ENCODE measurements at regions not wholly inside any gene's neighbourhood (a gene's known extent, or its start where the extent isn't known, plus 50 kb on each side); places are given as distances from the start of the nearest gene placed in this dataset.

DNA sequence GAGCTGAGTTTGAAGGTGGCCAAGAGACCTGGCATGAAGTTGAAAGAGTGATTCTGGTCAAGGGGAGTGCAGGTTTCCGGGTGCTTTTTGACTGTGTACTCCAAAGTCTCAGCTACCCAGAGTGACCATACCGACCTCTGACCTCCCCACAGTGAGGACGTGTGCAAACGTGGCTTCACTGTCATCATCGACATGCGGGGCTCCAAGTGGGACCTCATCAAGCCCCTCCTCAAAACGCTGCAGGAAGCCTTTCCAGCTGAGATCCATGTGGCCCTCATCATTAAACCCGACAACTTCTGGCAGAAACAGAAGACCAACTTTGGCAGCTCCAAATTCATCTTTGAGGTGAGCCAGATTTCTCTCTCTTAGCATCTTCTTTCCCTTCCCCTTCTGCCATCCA, 272.4 kb upstream of the ROPN1 start:
- 91% methylated on average over 8 of the region's 8 CpGs for WGBS
- Histone ChIP-seq H3K27ac (ENCODE audit: low read depth, low read length) (no peak overlapping the region), H3K4me3 (ENCODE audit: low read length) (no peak overlapping the region), H3K27me3 (ENCODE audit: insufficient read depth, low read length) (no peaks in the 10 kb centered on the region), H3K4me1 (ENCODE audit: insufficient read depth, low read length) (peaks cover 18% of the 10 kb centered on the region; the same call in 1 of the 2 replicates), H3K36me3 (ENCODE audit: insufficient read depth, low read length) (no peaks in the 10 kb centered on the region), H3K9me3 (ENCODE audit: insufficient read depth, low read depth, low read length) (no peaks in the 10 kb centered on the region), H3K9ac (ENCODE audit: low read depth, low read length) (no peak overlapping the region)

DNA sequence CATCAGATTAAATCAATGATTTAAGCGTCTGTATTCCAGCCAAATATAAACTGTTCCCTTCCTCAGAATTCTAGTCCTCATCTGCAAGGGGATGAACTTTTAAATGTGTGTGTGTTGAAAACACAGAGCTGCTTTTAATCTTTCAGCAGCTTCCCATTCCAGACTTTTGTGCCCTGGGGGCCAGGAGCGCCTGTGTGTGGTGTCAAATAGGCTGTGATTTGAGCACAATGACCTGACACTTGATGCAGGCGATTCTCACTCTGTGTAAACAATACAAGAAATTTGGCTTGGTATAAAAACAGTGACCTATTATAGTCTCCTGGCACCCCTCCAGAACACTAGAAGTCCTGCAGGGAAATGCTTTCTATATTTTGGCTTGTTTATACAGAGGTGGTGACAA, 274.6 kb upstream of the ROPN1 start:
- peaks cover 7% of the 10 kb centered on the region; the same call in 1 of the 2 replicates for H3K4me1 ChIP-seq (ENCODE audit: insufficient read depth, low read length)
- WGBS: 63% methylated on average over 2 of the region's 3 CpGs
- no peak overlapping the region for H3K4me3 ChIP-seq (ENCODE audit: low read length)
- H3K27me3 ChIP-seq (ENCODE audit: insufficient read depth, low read length): no peaks in the 10 kb centered on the region
- H3K9me3 ChIP-seq (ENCODE audit: insufficient read depth, low read depth, low read length): no peaks in the 10 kb centered on the region
- H3K27ac ChIP-seq (ENCODE audit: low read depth, low read length): no peak overlapping the region
- no peak overlapping the region for H3K9ac ChIP-seq (ENCODE audit: low read depth, low read length)
- no peaks in the 10 kb centered on the region for H3K36me3 ChIP-seq (ENCODE audit: insufficient read depth, low read length)

GRCh38 chr3:124267406-124267805, 275.5 kb upstream of the ROPN1 start:
- H3K9ac ChIP-seq (ENCODE audit: low read depth, low read length): no peak overlapping the region
- H3K27ac ChIP-seq (ENCODE audit: low read depth, low read length): no peak overlapping the region
- H3K4me1 ChIP-seq (ENCODE audit: insufficient read depth, low read length): peaks cover 4% of the 10 kb centered on the region; the same call in 1 of the 2 replicates
- no peaks in the 10 kb centered on the region for H3K27me3 ChIP-seq (ENCODE audit: insufficient read depth, low read length)
- no peak overlapping the region for H3K4me3 ChIP-seq (ENCODE audit: low read length)
- no peaks in the 10 kb centered on the region for H3K36me3 ChIP-seq (ENCODE audit: insufficient read depth, low read length)
- no peaks in the 10 kb centered on the region for H3K9me3 ChIP-seq (ENCODE audit: insufficient read depth, low read depth, low read length)

DNA sequence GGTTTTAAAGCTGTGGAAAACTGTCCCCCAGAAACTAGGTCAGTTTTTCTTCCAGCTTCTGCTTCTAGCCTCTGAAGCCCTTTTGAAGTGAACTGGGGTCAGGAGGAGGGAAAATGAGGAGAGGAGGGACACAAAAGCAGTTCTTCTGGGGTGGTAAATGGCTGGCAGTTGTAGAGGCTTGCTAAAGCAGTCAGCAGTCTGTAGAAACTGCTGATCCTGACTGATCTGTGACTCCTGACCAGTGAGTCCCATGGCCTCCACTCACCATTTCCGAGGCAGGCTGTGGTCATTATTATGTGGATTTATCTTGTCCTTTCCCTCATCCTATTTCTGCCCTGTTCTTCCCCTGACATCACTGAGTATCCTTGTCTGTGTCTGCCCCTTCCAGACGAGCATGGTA, 276.4 kb upstream of the ROPN1 start:
- no peak overlapping the region for H3K4me3 ChIP-seq (ENCODE audit: low read length)

DNA sequence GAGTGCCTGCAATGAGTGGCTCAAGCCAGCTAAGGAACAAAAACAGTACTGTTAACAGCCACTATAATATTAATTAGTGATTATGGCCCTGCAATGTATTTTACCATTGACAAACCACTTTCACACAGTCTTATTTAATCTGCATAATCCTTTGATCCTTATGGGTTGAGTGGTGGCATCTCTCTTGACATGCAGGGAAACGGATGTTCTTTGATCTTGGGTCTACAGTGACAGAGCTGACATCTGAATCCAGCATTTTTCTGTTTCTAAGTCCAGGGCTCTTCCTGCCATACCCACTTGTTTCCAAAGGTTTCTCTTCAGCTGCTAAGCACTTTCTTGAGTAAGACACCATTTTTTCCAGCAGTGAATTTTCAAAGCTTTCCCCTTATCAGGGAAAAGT, 277.7 kb upstream of the ROPN1 start:
- H3K4me1 ChIP-seq (ENCODE audit: insufficient read depth, low read length): no peaks in the 10 kb centered on the region; the same call in 1 of the 2 replicates
- 56% methylated on average over 1 of the region's 1 CpG for WGBS
- H3K36me3 ChIP-seq (ENCODE audit: insufficient read depth, low read length): no peaks in the 10 kb centered on the region

More for the DNA sequence above, 276.4 kb upstream of the ROPN1 start:
- 77% methylated on average over 2 of the region's 2 CpGs for WGBS
- Histone ChIP-seq H3K9ac (ENCODE audit: low read depth, low read length) (no peak overlapping the region), H3K36me3 (ENCODE audit: insufficient read depth, low read length) (no peaks in the 10 kb centered on the region), H3K9me3 (ENCODE audit: insufficient read depth, low read depth, low read length) (no peaks in the 10 kb centered on the region), H3K4me1 (ENCODE audit: insufficient read depth, low read length) (no peaks in the 10 kb centered on the region; the same call in 1 of the 2 replicates), H3K27ac (ENCODE audit: low read depth, low read length) (no peak overlapping the region), H3K27me3 (ENCODE audit: insufficient read depth, low read length) (no peaks in the 10 kb centered on the region)

DNA sequence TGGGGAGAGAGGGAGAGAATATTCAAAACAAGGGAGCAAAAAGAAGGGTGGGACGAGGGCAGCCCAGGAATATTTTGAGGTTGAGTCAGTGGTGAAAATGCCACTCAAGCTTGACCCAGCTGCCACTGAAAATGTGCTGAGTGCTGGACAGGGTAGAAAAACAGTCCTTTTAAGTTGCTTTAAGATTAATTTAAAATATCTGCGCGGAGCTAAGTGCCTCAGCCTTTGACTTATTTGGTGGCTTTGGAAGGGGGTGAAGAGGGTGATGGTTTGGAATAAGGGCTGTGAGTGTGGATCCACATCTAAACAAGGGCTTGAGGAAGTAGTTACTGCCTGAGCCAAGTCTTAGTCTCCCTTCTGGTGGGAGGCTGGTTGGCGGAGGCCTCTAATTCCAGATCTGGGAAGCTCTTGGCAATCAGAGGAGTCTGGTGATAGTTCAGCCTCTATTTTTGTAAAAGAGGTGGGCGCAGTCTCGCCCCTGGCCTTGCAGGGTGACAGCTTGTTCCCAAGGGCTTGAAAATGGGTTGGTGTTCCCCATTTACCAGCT, 280.8 kb upstream of the ROPN1 start:
- H3K4me1 ChIP-seq (ENCODE audit: insufficient read depth, low read length): no peaks in the 10 kb centered on the region; the same call in 1 of the 2 replicates
- no peak overlapping the region for H3K27ac ChIP-seq (ENCODE audit: low read depth, low read length)

More for the DNA sequence above, 277.7 kb upstream of the ROPN1 start:
- Histone ChIP-seq H3K9ac (ENCODE audit: low read depth, low read length) (no peak overlapping the region), H3K27ac (ENCODE audit: low read depth, low read length) (no peak overlapping the region), H3K9me3 (ENCODE audit: insufficient read depth, low read depth, low read length) (no peaks in the 10 kb centered on the region), H3K4me3 (ENCODE audit: low read length) (no peak overlapping the region), H3K27me3 (ENCODE audit: insufficient read depth, low read length) (no peaks in the 10 kb centered on the region)

DNA sequence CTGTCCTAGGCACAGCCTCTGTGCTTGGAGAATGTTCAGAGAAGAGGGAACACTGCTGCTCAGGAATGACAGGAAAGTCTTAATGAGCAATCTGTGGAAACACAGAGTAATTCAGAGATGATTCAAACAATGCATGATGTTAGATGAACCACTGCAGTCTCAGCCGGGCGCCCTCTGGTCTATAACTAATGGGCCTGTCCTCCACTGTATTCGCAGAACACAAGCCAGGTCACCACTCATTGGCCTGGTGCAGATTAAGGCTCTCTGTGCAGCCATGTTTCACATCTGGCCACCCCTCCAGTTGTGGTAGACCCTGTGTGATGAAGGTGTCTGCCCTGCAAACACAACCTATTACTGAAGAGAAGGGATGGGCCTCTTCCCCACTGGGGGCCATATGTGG, 281.7 kb upstream of the ROPN1 start:
- H3K27ac ChIP-seq (ENCODE audit: low read depth, low read length): no peak overlapping the region
- no peak overlapping the region for H3K9ac ChIP-seq (ENCODE audit: low read depth, low read length)
- H3K4me3 ChIP-seq (ENCODE audit: low read length): no peak overlapping the region
- no peaks in the 10 kb centered on the region for H3K9me3 ChIP-seq (ENCODE audit: insufficient read depth, low read depth, low read length)
- H3K36me3 ChIP-seq (ENCODE audit: insufficient read depth, low read length): no peaks in the 10 kb centered on the region
- H3K4me1 ChIP-seq (ENCODE audit: insufficient read depth, low read length): no peaks in the 10 kb centered on the region
- H3K27me3 ChIP-seq (ENCODE audit: insufficient read depth, low read length): no peaks in the 10 kb centered on the region
- WGBS: 92% methylated on average over 3 of the region's 3 CpGs

More for the DNA sequence above, 280.8 kb upstream of the ROPN1 start:
- H3K9ac ChIP-seq (ENCODE audit: low read depth, low read length): no peak overlapping the region
- no peak overlapping the region for H3K4me3 ChIP-seq (ENCODE audit: low read length)
- H3K36me3 ChIP-seq (ENCODE audit: insufficient read depth, low read length): no peaks in the 10 kb centered on the region
- H3K27me3 ChIP-seq (ENCODE audit: insufficient read depth, low read length): no peaks in the 10 kb centered on the region
- 85% methylated on average over 6 of the region's 6 CpGs for WGBS
- H3K9me3 ChIP-seq (ENCODE audit: insufficient read depth, low read depth, low read length): no peaks in the 10 kb centered on the region

DNA sequence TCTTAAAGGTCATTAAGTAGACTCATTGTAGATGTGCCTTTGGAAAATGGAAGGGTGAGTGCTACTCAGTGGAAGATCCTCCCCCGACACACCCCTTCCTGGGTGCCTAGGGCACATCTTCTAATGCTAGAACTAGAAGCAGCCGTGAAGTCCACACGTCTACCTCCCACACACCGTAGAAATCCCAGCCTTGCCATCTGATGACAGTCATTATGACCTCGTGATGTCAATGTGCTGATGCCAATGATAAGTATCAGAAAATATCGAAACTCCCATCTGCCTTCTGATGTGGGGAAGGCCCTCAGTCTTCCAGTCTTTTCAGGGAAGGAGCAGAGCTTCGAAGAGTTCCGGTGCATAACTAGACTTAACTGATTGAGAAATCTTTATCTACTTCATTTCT, 282.1 kb upstream of the ROPN1 start:
- Histone ChIP-seq H3K9ac (ENCODE audit: low read depth, low read length) (no peak overlapping the region), H3K4me1 (ENCODE audit: insufficient read depth, low read length) (no peaks in the 10 kb centered on the region), H3K27me3 (ENCODE audit: insufficient read depth, low read length) (no peaks in the 10 kb centered on the region), H3K36me3 (ENCODE audit: insufficient read depth, low read length) (no peaks in the 10 kb centered on the region), H3K9me3 (ENCODE audit: insufficient read depth, low read depth, low read length) (no peaks in the 10 kb centered on the region), H3K4me3 (ENCODE audit: low read length) (no peak overlapping the region), H3K27ac (ENCODE audit: low read depth, low read length) (no peak overlapping the region)
- 94% methylated on average over 8 of the region's 8 CpGs for WGBS

- Histone ChIP-seq H3K36me3 (ENCODE audit: insufficient read depth, low read length) (no peaks in the 10 kb centered on the region), H3K9ac (ENCODE audit: low read depth, low read length) (no peak overlapping the region), H3K27me3 (ENCODE audit: insufficient read depth, low read length) (no peaks in the 10 kb centered on the region), H3K27ac (ENCODE audit: low read depth, low read length) (no peak overlapping the region), H3K4me1 (ENCODE audit: insufficient read depth, low read length) (no peaks in the 10 kb centered on the region), H3K4me3 (ENCODE audit: low read length) (no peak overlapping the region), H3K9me3 (ENCODE audit: insufficient read depth, low read depth, low read length) (no peaks in the 10 kb centered on the region)
- WGBS: 100% methylated on average over 1 of the region's 1 CpG
Observed at GRCh38 chr3:124275412-124275811, 283.5 kb upstream of the ROPN1 start.

- Histone ChIP-seq H3K4me3 (ENCODE audit: low read length) (no peak overlapping the region), H3K9ac (ENCODE audit: low read depth, low read length) (no peak overlapping the region), H3K27me3 (ENCODE audit: insufficient read depth, low read length) (no peaks in the 10 kb centered on the region), H3K4me1 (ENCODE audit: insufficient read depth, low read length) (no peaks in the 10 kb centered on the region), H3K27ac (ENCODE audit: low read depth, low read length) (no peak overlapping the region), H3K36me3 (ENCODE audit: insufficient read depth, low read length) (no peaks in the 10 kb centered on the region), H3K9me3 (ENCODE audit: insufficient read depth, low read depth, low read length) (no peaks in the 10 kb centered on the region)
- WGBS: 91% methylated on average over 3 of the region's 3 CpGs
Observed at GRCh38 chr3:124276133-124276532, 284.2 kb upstream of the ROPN1 start.

DNA sequence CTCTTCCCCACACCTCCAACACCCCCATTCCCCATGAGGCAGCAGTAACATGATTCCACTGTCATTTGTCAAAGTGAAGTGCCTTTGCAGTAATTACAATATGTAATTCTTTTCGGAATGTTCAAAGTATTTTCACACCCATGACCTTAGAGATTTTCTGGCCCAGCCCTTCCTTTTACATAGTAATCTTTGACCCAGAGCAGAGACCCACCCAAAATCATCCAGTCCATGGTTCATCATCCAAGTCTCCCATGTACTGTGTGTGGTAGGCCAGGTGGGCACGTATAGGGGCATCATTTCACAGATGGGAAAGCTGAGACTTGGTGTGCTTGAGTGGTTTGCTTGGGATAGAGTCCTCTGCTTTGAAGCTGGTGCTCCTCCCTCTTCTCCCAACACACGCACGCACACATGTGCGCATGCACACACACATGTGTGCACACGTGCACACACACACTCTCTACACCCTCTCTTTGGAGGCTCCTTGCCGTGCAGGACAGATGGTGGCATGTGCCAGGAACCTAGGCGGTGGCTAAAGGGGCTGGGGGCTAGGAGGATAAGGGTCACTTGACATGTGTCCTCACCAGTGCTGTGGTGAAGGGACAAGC, 284.7 kb upstream of the ROPN1 start:
- 96% methylated on average over 8 of the region's 8 CpGs for WGBS
- Histone ChIP-seq H3K9me3 (ENCODE audit: insufficient read depth, low read depth, low read length) (no peaks in the 10 kb centered on the region), H3K9ac (ENCODE audit: low read depth, low read length) (no peak overlapping the region), H3K4me1 (ENCODE audit: insufficient read depth, low read length) (no peaks in the 10 kb centered on the region), H3K27ac (ENCODE audit: low read depth, low read length) (no peak overlapping the region), H3K27me3 (ENCODE audit: insufficient read depth, low read length) (no peaks in the 10 kb centered on the region), H3K36me3 (ENCODE audit: insufficient read depth, low read length) (no peaks in the 10 kb centered on the region), H3K4me3 (ENCODE audit: low read length) (no peak overlapping the region)
